Mesenchymal stem cell (in vitro differentiated cells and primary cell): ENCODE measurements at regions not wholly inside any gene's neighbourhood (a gene's known extent, or its start where the extent isn't known, plus 50 kb on each side); places are given as distances from the start of the nearest gene placed in this dataset.

ENCODE experiments used
- DNase-seq: peaks from one replicate; pipeline ENCODE4 v3.0.0-alpha.2; 2013
- H2AFZ ChIP-seq: one replicate; pipeline ENCODE4 v1.6.1; 2013; ENCODE audit warnings: low read depth, mild to moderate bottlenecking, control low read depth, inconsistent platforms, low read length, moderate library complexity
- H2AK5ac ChIP-seq: 2 replicates; pipeline ENCODE4 v1.6.1; 2013; ENCODE audit warnings: low read length, moderate library complexity, mild to moderate bottlenecking, inconsistent platforms; ENCODE audit not compliant: severe bottlenecking
- H2BK120ac ChIP-seq: one replicate; pipeline ENCODE4 v1.6.1; 2013; ENCODE audit warnings: low read depth, mild to moderate bottlenecking, inconsistent platforms, low read length, moderate library complexity
- H2BK12ac ChIP-seq, 2 experiments: one replicate each; pipeline ENCODE4 v1.6.1; 2013; ENCODE audit warnings: inconsistent platforms in 2 of 2, low read length in 2 of 2, mild to moderate bottlenecking in 2 of 2, moderate library complexity in 2 of 2, control low read depth in 1 of 2
- H2BK15ac ChIP-seq: one replicate; pipeline ENCODE4 v1.6.1; 2013; ENCODE audit warnings: mild to moderate bottlenecking, low read depth, inconsistent platforms; ENCODE audit not compliant: poor library complexity, severe bottlenecking
- H2BK5ac ChIP-seq: 2 replicates; pipeline ENCODE4 v1.6.1; 2013; ENCODE audit warnings: low read depth, mild to moderate bottlenecking, low read length, control low read depth, inconsistent platforms; ENCODE audit not compliant: poor library complexity, severe bottlenecking
- H3K14ac ChIP-seq, 2 experiments: one replicate each; pipeline ENCODE4 v1.6.1; 2013; ENCODE audit warnings: inconsistent platforms in 2 of 2, low read length in 2 of 2, control low read depth in 1 of 2, mild to moderate bottlenecking in 1 of 2, moderate library complexity in 1 of 2
- H3K18ac ChIP-seq, 2 experiments: one replicate each; pipeline ENCODE4 v1.6.1; 2013; ENCODE audit warnings: inconsistent platforms in 2 of 2, low read length in 2 of 2, control low read depth in 1 of 2, low read depth in 1 of 2, mild to moderate bottlenecking in 1 of 2
- H3K23ac ChIP-seq, 2 experiments: one replicate each; pipeline ENCODE4 v1.6.1; 2013; ENCODE audit warnings: inconsistent platforms in 2 of 2, low read length in 2 of 2, mild to moderate bottlenecking in 2 of 2, moderate library complexity in 2 of 2, control low read depth in 1 of 2
- H3K27ac ChIP-seq: 2 replicates; pipeline ENCODE4 v1.5.1; 2013; ENCODE audit warnings: mild to moderate bottlenecking, moderate library complexity, low read length, control low read depth, inconsistent platforms; ENCODE audit not compliant: poor library complexity, severe bottlenecking
- H3K27me3 ChIP-seq, 2 experiments: 2 replicates each; pipeline versions ENCODE4 v1.6.1 to v1.7.0; 2013; ENCODE audit warnings: low read length in 2 of 2, mild to moderate bottlenecking in 2 of 2, moderate library complexity in 2 of 2, control low read depth in 1 of 2, inconsistent platforms in 1 of 2; ENCODE audit not compliant: control insufficient read depth in 1 of 2, insufficient read depth in 1 of 2
- H3K36me3 ChIP-seq, 2 experiments: 2 replicates each; pipeline versions ENCODE4 v1.6.1 to v1.7.0; 2013; ENCODE audit warnings: low read length in 2 of 2, control low read depth in 1 of 2, inconsistent platforms in 1 of 2, low read depth in 1 of 2, mild to moderate bottlenecking in 1 of 2; ENCODE audit not compliant: insufficient read depth in 2 of 2, control insufficient read depth in 1 of 2
- H3K4ac ChIP-seq, 2 experiments: one replicate each; pipeline ENCODE4 v1.6.1; 2013; ENCODE audit warnings: inconsistent platforms in 2 of 2, low read length in 2 of 2, mild to moderate bottlenecking in 2 of 2, moderate library complexity in 2 of 2, control low read depth in 1 of 2, low read depth in 1 of 2
- H3K4me1 ChIP-seq: 2 replicates; pipeline ENCODE4 v1.6.1; 2013; ENCODE audit warnings: low read depth, low read length, control low read depth; ENCODE audit not compliant: control insufficient read depth, insufficient read depth
- H3K4me2 ChIP-seq: 2 replicates; pipeline ENCODE4 v1.6.1; 2013; ENCODE audit warnings: low read length, mild to moderate bottlenecking, inconsistent platforms; ENCODE audit not compliant: poor library complexity, severe bottlenecking
- H3K4me3 ChIP-seq, 2 experiments: 2 replicates each; pipeline versions ENCODE4 v1.5.1 to v1.7.0; 2013; ENCODE audit warnings: low read length in 2 of 2, mild to moderate bottlenecking in 2 of 2, control low read depth in 1 of 2, low read depth in 1 of 2; ENCODE audit not compliant: insufficient read depth in 1 of 2
- H3K79me1 ChIP-seq: replicated peaks from 2 replicates; pipeline ENCODE4 v1.6.1; 2013; ENCODE audit warnings: mild to moderate bottlenecking, control low read depth, low read length, inconsistent platforms; ENCODE audit not compliant: poor library complexity, severe bottlenecking
- H3K9ac ChIP-seq: 2 replicates; pipeline ENCODE4 v1.7.0; 2013; ENCODE audit warnings: mild to moderate bottlenecking, low read length, moderate library complexity
- H3K9me3 ChIP-seq: 2 replicates; pipeline ENCODE4 v1.7.0; 2013; ENCODE audit warnings: mild to moderate bottlenecking, low read length; ENCODE audit not compliant: control insufficient read depth
- H4K8ac ChIP-seq: one replicate; pipeline ENCODE4 v1.6.1; 2013; ENCODE audit warnings: inconsistent platforms, mild to moderate bottlenecking, low read length, moderate library complexity
- H4K91ac ChIP-seq: one replicate; pipeline ENCODE4 v1.6.1; 2013; ENCODE audit warnings: mild to moderate bottlenecking, low read length, inconsistent platforms
- WGBS: methylation state at CpG from one replicate; pipeline ENCODE4 v1.1.7; 2013; ENCODE audit warnings: mixed read lengths; 5-methylcytosine and 5-hydroxymethylcytosine counted together

DNA sequence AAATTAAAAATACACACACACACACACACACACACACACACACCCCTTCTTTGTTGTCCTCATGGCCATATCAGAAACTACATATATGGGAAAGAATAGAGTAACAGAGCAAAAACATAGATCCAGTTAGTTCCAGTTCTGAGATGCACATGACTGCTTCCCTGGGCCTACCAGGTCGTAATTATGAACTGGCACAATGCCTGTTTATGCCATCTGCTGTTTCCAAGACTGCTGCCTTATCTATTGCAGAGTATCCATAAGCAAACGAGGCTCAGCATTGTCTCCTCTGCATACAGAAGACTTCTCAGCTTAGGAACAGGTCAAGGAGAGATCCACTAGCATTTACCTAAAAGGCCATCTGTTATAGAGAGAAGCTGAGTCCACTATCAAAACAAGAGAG lies 789.0 kb downstream of the TECRL start:
- WGBS, result 33% methylated on average over 2 of the region's 2 CpGs
- no peak overlapping the region for H2BK120ac ChIP-seq
- H3K4me3 ChIP-seq, result no peak overlapping the region
- H4K8ac ChIP-seq, result no peak overlapping the region
- H3K9me3 ChIP-seq, result no peaks in the 10 kb centered on the region
- DNase-seq, result no peak
- no peaks in the 10 kb centered on the region for H3K27me3 ChIP-seq
- H3K14ac ChIP-seq, result no peak overlapping the region
- H3K4ac ChIP-seq, result no peak overlapping the region
- H3K27ac ChIP-seq, result no peak overlapping the region
- no peak overlapping the region for H3K23ac ChIP-seq
- H2BK12ac ChIP-seq, result no peak overlapping the region
- no peak overlapping the region for H3K4me2 ChIP-seq
- no peak overlapping the region for H2AK5ac ChIP-seq
- H3K79me1 ChIP-seq, result no peaks in the 10 kb centered on the region
- H2BK5ac ChIP-seq, result no peak overlapping the region
- no peak overlapping the region for H3K18ac ChIP-seq
- H4K91ac ChIP-seq, result no peak overlapping the region
- H3K36me3 ChIP-seq, result no peaks in the 10 kb centered on the region
- H3K4me1 ChIP-seq, result peaks cover 2% of the 10 kb centered on the region
- no peak overlapping the region for H2BK15ac ChIP-seq
- no peak overlapping the region for H2AFZ ChIP-seq
- no peak overlapping the region for H3K9ac ChIP-seq

DNA sequence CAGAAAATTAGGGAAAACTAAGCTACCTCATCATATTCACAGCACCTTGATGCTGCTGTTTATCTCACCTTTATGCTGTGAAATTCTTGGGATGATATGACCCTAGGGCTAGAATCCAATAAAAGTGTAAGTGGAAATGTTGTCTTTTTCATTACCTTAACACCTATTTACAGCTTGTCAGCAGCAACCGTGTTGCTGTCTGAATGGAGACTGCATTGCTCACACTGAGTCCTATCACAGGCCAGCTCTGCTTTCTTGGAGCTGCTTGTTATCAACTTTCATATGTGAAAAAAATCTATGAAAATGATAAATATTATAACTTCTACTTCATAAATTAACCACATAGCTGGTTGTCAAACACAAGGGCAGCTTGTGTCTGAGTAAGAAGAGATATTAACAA lies 789.5 kb downstream of the TECRL start:
- Histone ChIP-seq H3K27ac (no peak overlapping the region), H4K91ac (no peak overlapping the region), H3K23ac (no peak overlapping the region), H2BK120ac (no peak overlapping the region), H2BK15ac (no peak overlapping the region), H3K9me3 (no peaks in the 10 kb centered on the region), H3K14ac (no peak overlapping the region), H3K4me1 (peaks cover 2% of the 10 kb centered on the region), H3K18ac (no peak overlapping the region), H2AK5ac (no peak overlapping the region), H3K79me1 (no peaks in the 10 kb centered on the region), H3K9ac (no peak overlapping the region), H4K8ac (no peak overlapping the region), H3K4me2 (no peak overlapping the region), H2BK5ac (no peak overlapping the region), H3K36me3 (no peaks in the 10 kb centered on the region), H3K4me3 (no peak overlapping the region), H3K27me3 (no peaks in the 10 kb centered on the region), H2BK12ac (no peak overlapping the region), H2AFZ (no peak overlapping the region), H3K4ac (no peak overlapping the region)
- no CpG with 5 or more reads among the region's 1 CpG for WGBS
- DNase-seq, result no peak

DNA sequence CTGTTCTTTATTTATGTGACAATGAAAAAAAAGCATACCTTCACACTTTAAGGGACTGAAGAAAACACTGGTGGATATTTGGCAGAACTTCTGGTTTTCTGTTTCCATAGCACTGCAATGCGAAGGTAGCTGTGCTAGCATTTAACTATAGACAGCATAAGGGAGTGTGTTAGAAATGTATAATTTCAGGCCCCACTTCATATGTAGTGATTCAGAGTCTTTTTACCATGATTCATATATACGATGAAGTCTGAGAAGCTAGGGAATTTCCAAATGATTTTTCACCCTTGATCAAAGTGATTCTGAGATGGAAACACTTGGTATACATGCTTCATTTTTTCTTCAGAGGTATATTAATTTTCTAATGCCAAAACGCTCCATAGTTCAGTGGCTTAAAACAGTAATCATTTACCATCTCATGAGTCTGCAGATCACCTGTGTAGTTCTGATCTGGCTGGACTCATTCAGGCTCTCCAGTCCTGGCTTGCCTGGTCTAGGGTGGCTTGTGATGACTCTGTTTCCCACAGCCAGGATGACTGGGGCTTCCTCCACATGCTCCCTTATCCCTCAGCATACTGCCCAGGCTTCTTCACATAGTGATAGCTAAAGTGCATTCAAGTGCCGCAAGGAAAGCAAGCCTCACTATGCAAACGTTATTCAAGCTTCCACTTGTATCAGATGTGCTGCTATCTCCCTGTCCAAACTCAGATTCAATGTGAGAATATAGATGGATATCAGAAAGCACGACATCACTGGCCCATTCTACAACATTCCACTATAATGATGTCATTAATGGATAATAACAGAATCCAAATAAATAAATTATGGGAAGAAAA lies 790.1 kb downstream of the TECRL start:
- H2BK15ac ChIP-seq, result no peak overlapping the region
- WGBS, result 57% methylated on average over 4 of the region's 6 CpGs
- no peak overlapping the region for H3K14ac ChIP-seq
- H2BK5ac ChIP-seq, result no peak overlapping the region
- H2BK12ac ChIP-seq, result no peak overlapping the region
- no peak overlapping the region for H3K9ac ChIP-seq
- no peak overlapping the region for H3K23ac ChIP-seq
- no peaks in the 10 kb centered on the region for H3K79me1 ChIP-seq
- H3K4me2 ChIP-seq, result no peak overlapping the region
- H3K27me3 ChIP-seq, result no peaks in the 10 kb centered on the region
- no peak overlapping the region for H4K8ac ChIP-seq
- no peak overlapping the region for H3K4me3 ChIP-seq
- H3K27ac ChIP-seq, result no peak overlapping the region
- H4K91ac ChIP-seq, result no peak overlapping the region
- no peak overlapping the region for H2AK5ac ChIP-seq
- H3K36me3 ChIP-seq, result no peaks in the 10 kb centered on the region
- no peak overlapping the region for H2BK120ac ChIP-seq
- DNase-seq, result no peak
- no peak overlapping the region for H2AFZ ChIP-seq
- H3K4me1 ChIP-seq, result peaks cover 2% of the 10 kb centered on the region
- H3K4ac ChIP-seq, result no peak overlapping the region
- H3K9me3 ChIP-seq, result no peaks in the 10 kb centered on the region
- H3K18ac ChIP-seq, result no peak overlapping the region

DNA sequence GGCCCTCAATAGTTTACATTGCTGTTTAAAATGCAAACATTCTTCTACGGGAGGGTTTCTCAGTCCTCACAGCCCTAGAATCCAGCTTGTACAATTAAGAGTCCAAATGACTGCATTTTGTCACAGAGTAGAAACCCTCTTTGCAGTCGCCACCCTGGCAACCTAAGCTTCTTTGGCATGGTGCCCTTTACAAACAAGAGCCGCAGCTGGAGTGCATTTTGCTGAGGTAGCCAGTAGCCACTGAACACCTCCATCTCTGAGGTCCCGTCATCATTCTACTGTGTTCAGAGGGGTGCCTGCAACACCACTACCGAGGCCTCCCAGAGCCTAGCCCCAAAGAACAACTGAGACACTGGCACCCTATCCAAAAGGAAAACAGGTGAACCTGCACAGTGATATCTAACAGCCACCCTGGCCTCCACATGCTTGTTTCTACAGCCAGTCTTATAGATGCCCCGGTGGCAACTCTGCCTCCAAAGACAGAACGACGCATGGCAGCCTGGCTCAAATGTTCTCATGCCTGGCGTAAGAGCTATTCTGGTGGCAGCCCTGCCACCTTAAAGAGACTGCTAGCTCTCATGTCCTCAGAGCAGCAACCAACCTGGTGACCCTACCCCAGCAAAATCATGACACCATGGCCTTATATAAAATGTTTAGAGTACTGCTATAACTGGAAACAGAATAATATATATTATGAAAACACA lies 801.9 kb downstream of the TECRL start:
- H3K14ac ChIP-seq, result no peak overlapping the region
- no peak overlapping the region for H4K91ac ChIP-seq
- H3K4me2 ChIP-seq, result no peak overlapping the region
- no peak for DNase-seq
- H3K23ac ChIP-seq, result no peak overlapping the region
- no peak overlapping the region for H2AFZ ChIP-seq
- H2BK5ac ChIP-seq, result no peak overlapping the region
- H3K4ac ChIP-seq, result no peak overlapping the region
- no peaks in the 10 kb centered on the region for H3K27me3 ChIP-seq
- no peak overlapping the region for H3K4me3 ChIP-seq
- no peak overlapping the region for H3K27ac ChIP-seq
- 71% methylated on average over 9 of the region's 9 CpGs for WGBS
- no peak overlapping the region for H2AK5ac ChIP-seq
- no peak overlapping the region for H2BK120ac ChIP-seq
- H2BK12ac ChIP-seq, result no peak overlapping the region
- H3K4me1 ChIP-seq, result no peaks in the 10 kb centered on the region
- H3K9ac ChIP-seq, result no peak overlapping the region
- no peaks in the 10 kb centered on the region for H3K79me1 ChIP-seq
- H3K18ac ChIP-seq, result no peak overlapping the region
- peaks cover 3% of the 10 kb centered on the region for H3K9me3 ChIP-seq
- H4K8ac ChIP-seq, result no peak overlapping the region
- no peaks in the 10 kb centered on the region for H3K36me3 ChIP-seq
- no peak overlapping the region for H2BK15ac ChIP-seq
